ENCODE measurements at regions not wholly inside any gene's neighbourhood (a gene's known extent, or its start where the extent isn't known, plus 50 kb on each side); places are given as distances from the start of the nearest gene placed in this dataset.

DNA sequence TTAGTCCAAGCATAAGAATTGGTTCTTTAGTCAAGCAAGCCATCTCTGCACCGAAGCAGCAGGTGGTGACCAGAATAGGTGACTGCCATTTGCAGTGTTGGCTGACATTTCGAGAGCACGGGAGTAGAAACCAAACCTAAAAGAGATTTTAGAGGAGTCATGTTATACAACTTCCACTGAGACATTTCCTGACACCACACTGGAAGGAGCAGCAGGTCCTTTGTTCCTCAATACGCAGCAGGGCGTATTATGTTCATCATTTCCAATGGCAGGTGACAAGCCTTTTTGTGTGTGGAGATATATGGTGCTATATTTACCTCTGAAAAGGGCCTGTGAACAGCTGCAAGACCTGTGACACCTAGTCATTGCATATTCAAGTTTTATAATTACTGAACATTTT, 418.8 kb upstream of the NETO1 start:
- BruUV-seq (replicated peaks), result no TSS peak
- intact Hi-C loops (cut with micrococcal nuclease), result no loop called here
- no peak overlapping the region for H3K9ac ChIP-seq (ENCODE audit: low read length)
- H2AFZ ChIP-seq (ENCODE audit: low read depth, low read length, poor library complexity, severe bottlenecking), result no peak overlapping the region
- ChIA-PET RAD21 (ENCODE audit: low non-redundant PET in 1 of 2, low total read pairs in 2 of 2, uncharacterized antibody in 2 of 2, unreplicated experiment in 2 of 2) (no interaction called here), CTCF (no interaction called here), POLR2A (no interaction called here)
- ATAC-seq, result no peak
- H3K27me3 ChIP-seq (ENCODE audit: insufficient read depth, low read length), result no peaks in the 10 kb centered on the region
- no peaks in the 10 kb centered on the region for H3K36me3 ChIP-seq (ENCODE audit: control insufficient read depth in 1 of 2, insufficient read depth in 2 of 2, low read length in 2 of 2)
- no peaks in the 10 kb centered on the region for H3K79me2 ChIP-seq (ENCODE audit: insufficient read depth, low read length)
- H3K4me1 ChIP-seq (ENCODE audit: control insufficient read depth in 1 of 2, insufficient read depth in 2 of 2, low read length in 2 of 2), result no peaks in the 10 kb centered on the region
- no peak overlapping the region for H3K4me3 ChIP-seq (replicated peaks in 1 of 2; ENCODE audit: low read depth in 1 of 2, low read length in 2 of 2)
- no peak for TF ChIP-seq EGR1 (IDR thresholded peaks at IDR 0.05; ENCODE audit: low read depth)
- no peak for TF ChIP-seq JUND (IDR thresholded peaks at IDR 0.05)
- TF ChIP-seq SRF (IDR thresholded peaks at IDR 0.05; ENCODE audit: low read depth), result no peak
- TF ChIP-seq, protein P1, sequence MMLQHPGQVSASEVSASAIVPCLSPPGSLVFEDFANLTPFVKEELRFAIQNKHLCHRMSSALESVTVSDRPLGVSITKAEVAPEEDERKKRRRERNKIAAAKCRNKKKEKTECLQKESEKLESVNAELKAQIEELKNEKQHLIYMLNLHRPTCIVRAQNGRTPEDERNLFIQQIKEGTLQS (IDR thresholded peaks at IDR 0.05), result no peak
- TF ChIP-seq, protein P2, sequence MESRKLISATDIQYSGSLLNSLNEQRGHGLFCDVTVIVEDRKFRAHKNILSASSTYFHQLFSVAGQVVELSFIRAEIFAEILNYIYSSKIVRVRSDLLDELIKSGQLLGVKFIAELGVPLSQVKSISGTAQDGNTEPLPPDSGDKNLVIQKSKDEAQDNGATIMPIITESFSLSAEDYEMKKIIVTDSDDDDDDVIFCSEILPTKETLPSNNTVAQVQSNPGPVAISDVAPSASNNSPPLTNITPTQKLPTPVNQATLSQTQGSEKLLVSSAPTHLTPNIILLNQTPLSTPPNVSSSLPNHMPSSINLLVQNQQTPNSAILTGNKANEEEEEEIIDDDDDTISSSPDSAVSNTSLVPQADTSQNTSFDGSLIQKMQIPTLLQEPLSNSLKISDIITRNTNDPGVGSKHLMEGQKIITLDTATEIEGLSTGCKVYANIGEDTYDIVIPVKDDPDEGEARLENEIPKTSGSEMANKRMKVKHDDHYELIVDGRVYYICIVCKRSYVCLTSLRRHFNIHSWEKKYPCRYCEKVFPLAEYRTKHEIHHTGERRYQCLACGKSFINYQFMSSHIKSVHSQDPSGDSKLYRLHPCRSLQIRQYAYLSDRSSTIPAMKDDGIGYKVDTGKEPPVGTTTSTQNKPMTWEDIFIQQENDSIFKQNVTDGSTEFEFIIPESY (IDR thresholded peaks at IDR 0.05; ENCODE audit: extremely low read depth, insufficient replicate concordance, low read length), result no peak
- TF ChIP-seq CEBPB (IDR thresholded peaks at IDR 0.05; ENCODE audit: low read depth), result no peak
- no peak for TF ChIP-seq ELF1 (IDR thresholded peaks at IDR 0.05; ENCODE audit: borderline replicate concordance, low read depth)
- no peak for TF ChIP-seq SP1 (IDR thresholded peaks at IDR 0.05; ENCODE audit: low read depth)
- no peak for TF ChIP-seq RAD21 (IDR thresholded peaks at IDR 0.05; ENCODE audit: low read depth)
- no peak for TF ChIP-seq POLR2AphosphoS5 (IDR thresholded peaks at IDR 0.05; ENCODE audit: low read depth, low read length)
- TF ChIP-seq ZNF274 (IDR thresholded peaks at IDR 0.05; ENCODE audit: low read depth, low read length), result no peak
- TF ChIP-seq POLR2A (IDR thresholded peaks at IDR 0.05; ENCODE audit: borderline replicate concordance, extremely low read depth, insufficient read depth, insufficient read length), result no peak
- TF ChIP-seq, protein P3, sequence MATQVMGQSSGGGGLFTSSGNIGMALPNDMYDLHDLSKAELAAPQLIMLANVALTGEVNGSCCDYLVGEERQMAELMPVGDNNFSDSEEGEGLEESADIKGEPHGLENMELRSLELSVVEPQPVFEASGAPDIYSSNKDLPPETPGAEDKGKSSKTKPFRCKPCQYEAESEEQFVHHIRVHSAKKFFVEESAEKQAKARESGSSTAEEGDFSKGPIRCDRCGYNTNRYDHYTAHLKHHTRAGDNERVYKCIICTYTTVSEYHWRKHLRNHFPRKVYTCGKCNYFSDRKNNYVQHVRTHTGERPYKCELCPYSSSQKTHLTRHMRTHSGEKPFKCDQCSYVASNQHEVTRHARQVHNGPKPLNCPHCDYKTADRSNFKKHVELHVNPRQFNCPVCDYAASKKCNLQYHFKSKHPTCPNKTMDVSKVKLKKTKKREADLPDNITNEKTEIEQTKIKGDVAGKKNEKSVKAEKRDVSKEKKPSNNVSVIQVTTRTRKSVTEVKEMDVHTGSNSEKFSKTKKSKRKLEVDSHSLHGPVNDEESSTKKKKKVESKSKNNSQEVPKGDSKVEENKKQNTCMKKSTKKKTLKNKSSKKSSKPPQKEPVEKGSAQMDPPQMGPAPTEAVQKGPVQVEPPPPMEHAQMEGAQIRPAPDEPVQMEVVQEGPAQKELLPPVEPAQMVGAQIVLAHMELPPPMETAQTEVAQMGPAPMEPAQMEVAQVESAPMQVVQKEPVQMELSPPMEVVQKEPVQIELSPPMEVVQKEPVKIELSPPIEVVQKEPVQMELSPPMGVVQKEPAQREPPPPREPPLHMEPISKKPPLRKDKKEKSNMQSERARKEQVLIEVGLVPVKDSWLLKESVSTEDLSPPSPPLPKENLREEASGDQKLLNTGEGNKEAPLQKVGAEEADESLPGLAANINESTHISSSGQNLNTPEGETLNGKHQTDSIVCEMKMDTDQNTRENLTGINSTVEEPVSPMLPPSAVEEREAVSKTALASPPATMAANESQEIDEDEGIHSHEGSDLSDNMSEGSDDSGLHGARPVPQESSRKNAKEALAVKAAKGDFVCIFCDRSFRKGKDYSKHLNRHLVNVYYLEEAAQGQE (IDR thresholded peaks at IDR 0.05; ENCODE audit: low read depth), result no peak
- TF ChIP-seq, protein P4, sequence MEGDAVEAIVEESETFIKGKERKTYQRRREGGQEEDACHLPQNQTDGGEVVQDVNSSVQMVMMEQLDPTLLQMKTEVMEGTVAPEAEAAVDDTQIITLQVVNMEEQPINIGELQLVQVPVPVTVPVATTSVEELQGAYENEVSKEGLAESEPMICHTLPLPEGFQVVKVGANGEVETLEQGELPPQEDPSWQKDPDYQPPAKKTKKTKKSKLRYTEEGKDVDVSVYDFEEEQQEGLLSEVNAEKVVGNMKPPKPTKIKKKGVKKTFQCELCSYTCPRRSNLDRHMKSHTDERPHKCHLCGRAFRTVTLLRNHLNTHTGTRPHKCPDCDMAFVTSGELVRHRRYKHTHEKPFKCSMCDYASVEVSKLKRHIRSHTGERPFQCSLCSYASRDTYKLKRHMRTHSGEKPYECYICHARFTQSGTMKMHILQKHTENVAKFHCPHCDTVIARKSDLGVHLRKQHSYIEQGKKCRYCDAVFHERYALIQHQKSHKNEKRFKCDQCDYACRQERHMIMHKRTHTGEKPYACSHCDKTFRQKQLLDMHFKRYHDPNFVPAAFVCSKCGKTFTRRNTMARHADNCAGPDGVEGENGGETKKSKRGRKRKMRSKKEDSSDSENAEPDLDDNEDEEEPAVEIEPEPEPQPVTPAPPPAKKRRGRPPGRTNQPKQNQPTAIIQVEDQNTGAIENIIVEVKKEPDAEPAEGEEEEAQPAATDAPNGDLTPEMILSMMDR (IDR thresholded peaks at IDR 0.05 in 2 of 3, conservative IDR thresholded peaks at IDR 0.05 in 1 of 3; ENCODE audit: borderline replicate concordance in 1 of 3, insufficient read depth in 1 of 3, low read depth in 2 of 3, low read length in 2 of 3), result no peak
- TF ChIP-seq, protein P5, sequence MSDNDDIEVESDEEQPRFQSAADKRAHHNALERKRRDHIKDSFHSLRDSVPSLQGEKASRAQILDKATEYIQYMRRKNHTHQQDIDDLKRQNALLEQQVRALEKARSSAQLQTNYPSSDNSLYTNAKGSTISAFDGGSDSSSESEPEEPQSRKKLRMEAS (IDR thresholded peaks at IDR 0.05), result no peak
- no peak overlapping the region for H3K27ac ChIP-seq (ENCODE audit: low read depth, low read length)
- DNase-seq (ENCODE audit: low read depth, low spot score), result no peak
- no peaks in the 10 kb centered on the region for H4K20me1 ChIP-seq (ENCODE audit: insufficient read depth)
- H3K4me2 ChIP-seq (ENCODE audit: low read length), result no peak overlapping the region
- H3K9me2 ChIP-seq (ENCODE audit: insufficient read depth), result no peaks in the 10 kb centered on the region
- H3K9me3 ChIP-seq (ENCODE audit: control insufficient read depth in 1 of 2, insufficient read depth in 1 of 2, low read depth in 1 of 2, low read length in 2 of 2), result peaks cover 9 to 16% of the 10 kb centered on the region in 2 experiments; a peak in 2 of 4 replicates
